A549 (cell line): ENCODE measurements at regions not wholly inside any gene's neighbourhood (a gene's known extent, or its start where the extent isn't known, plus 50 kb on each side); places are given as distances from the start of the nearest gene placed in this dataset.

Experiments
- ATAC-seq, 2 experiments: fragments of 200-7000 bp in 1 of 2; fragments of >200 bp in 1 of 2; cut with Nextera tagmentation in 1 of 2; cut with Tn5 transposase in 1 of 2; 3 replicates each; pipeline versions ENCODE4 v1.8.0 to v1.9.1; 2018 to 2020; ENCODE audit warnings: mild to moderate bottlenecking in 1 of 2, moderate library complexity in 1 of 2
- CTCF ChIA-PET: fragments of 300-600 bp; sonication (Branson Sonifier 250); formaldehyde crosslinking; extraction: SDS; loops from one replicate; lab custom pipeline; 2021; ENCODE audit warnings: antibody characterized with exemption, inconsistent platforms; lab: Yijun Ruan, JAX
- POLR2A ChIA-PET: fragments of 350-600 bp; formaldehyde crosslinking; extraction: SDS; loops from one replicate; lab custom pipeline; 2021; ENCODE audit warnings: antibody characterized with exemption, inconsistent platforms; lab: Yijun Ruan, JAX
- DNase-seq, 2 experiments: peaks; one replicate each; pipeline versions ENCODE4 v3.0.0 to v3.0.0-alpha.2; 2011 to 2016; ENCODE audit warnings: low read depth in 1 of 2, low spot score in 1 of 2
- FAIRE-seq: peaks from 2 replicates; lab custom pipeline; 2011; peaks lifted over from hg19 to GRCh38; lab: Jason Lieb, UNC
- H3K27ac ChIP-seq, 2 experiments: fragments of >200 bp; sonication (Bioruptor Twin); formaldehyde crosslinking; 3 replicates each; pipeline ENCODE4 v1.5.1; 2016 to 2017
- H3K4me1 ChIP-seq: fragments of >200 bp; sonication (Bioruptor Twin); formaldehyde crosslinking; 3 replicates; pipeline ENCODE4 v1.6.1; 2016
- H3K4me2 ChIP-seq: fragments of >200 bp; sonication (Bioruptor Twin); formaldehyde crosslinking; 3 replicates; pipeline ENCODE4 v1.6.1; 2016
- H3K4me3 ChIP-seq: fragments of >200 bp; sonication (Bioruptor Twin); formaldehyde crosslinking; 3 replicates; pipeline ENCODE4 v1.5.1; 2016
- H3K9me3 ChIP-seq: fragments of >200 bp; sonication (Bioruptor Twin); formaldehyde crosslinking; 3 replicates; pipeline ENCODE4 v1.6.1; 2016
- CEBPB ChIP-seq, 2 experiments: fragments of >200 bp in 1 of 2; sonication (Bioruptor Twin) in 1 of 2; formaldehyde crosslinking in 1 of 2; IDR thresholded peaks; 2 replicates each; pipeline ENCODE4 v1.6.1; 2012 to 2016
- CHD2 ChIP-seq: fragments of 150-350 bp; IDR thresholded peaks from 2 replicates; pipeline ENCODE4 v1.6.1; 2014; ENCODE audit warnings: low read length; ENCODE audit not compliant: partially characterized antibody
- FOSL2 ChIP-seq, 2 experiments: fragments of 450-650 bp in 1 of 2; fragments of >200 bp in 1 of 2; sonication (Bioruptor Twin) in 1 of 2; formaldehyde crosslinking; IDR thresholded peaks; 2 replicates each; pipeline versions ENCODE4 v1.5.0 to v1.6.1; 2016 to 2020; ENCODE audit warnings: mild to moderate bottlenecking in 1 of 2, moderate library complexity in 1 of 2
- FOXS1 ChIP-seq: fragments of 250-450 bp; sonication (Bioruptor Pico); IDR thresholded peaks from 2 replicates; pipeline ENCODE4 v1.5.0; 2020; ENCODE audit warnings: mild to moderate bottlenecking, moderate library complexity
- HOXB13 ChIP-seq: fragments of 250-450 bp; sonication (Bioruptor Pico); IDR thresholded peaks from 2 replicates; pipeline ENCODE4 v1.5.0; 2020; ENCODE audit warnings: low read depth, mild to moderate bottlenecking, moderate library complexity
- JUNB ChIP-seq: fragments of >200 bp; sonication (Bioruptor Twin); formaldehyde crosslinking; IDR thresholded peaks from 2 replicates; pipeline ENCODE4 v1.6.1; 2016
- MAFK ChIP-seq: fragments of 450-650 bp; IDR thresholded peaks from 2 replicates; pipeline ENCODE4 v1.6.1; 2014; ENCODE audit not compliant: partially characterized antibody
- MAX ChIP-seq: IDR thresholded peaks from 2 replicates; pipeline ENCODE4 v1.6.1; 2012
- NFE2L2 ChIP-seq: fragments of 150-350 bp; conservative IDR thresholded peaks from 2 replicates; pipeline ENCODE4 v1.6.1; 2014; ENCODE audit warnings: low read length
- NPAS2 ChIP-seq: fragments of 250-450 bp; sonication (Bioruptor Pico); IDR thresholded peaks from 2 replicates; pipeline ENCODE4 v1.8.0; 2022; ENCODE audit warnings: mild to moderate bottlenecking, moderate library complexity, borderline replicate concordance
- NR3C1 ChIP-seq: fragments of >200 bp; sonication (Bioruptor Twin); formaldehyde crosslinking; IDR thresholded peaks from 3 replicates; pipeline ENCODE4 v1.6.1; 2017
- POLR2AphosphoS2 ChIP-seq: conservative IDR thresholded peaks from 2 replicates; pipeline ENCODE4 v1.6.1; 2012; ENCODE audit warnings: low read length, improper control_type of control experiment, inconsistent platforms
- RAD21 ChIP-seq, 2 experiments: fragments of >200 bp in 1 of 2; sonication (Bioruptor Twin) in 1 of 2; formaldehyde crosslinking in 1 of 2; IDR thresholded peaks in 1 of 2; conservative IDR thresholded peaks in 1 of 2; 2 replicates in 1 of 2; 3 replicates in 1 of 2; pipeline ENCODE4 v1.6.1; 2012 to 2018; ENCODE audit warnings: inconsistent platforms in 1 of 2
- REST ChIP-seq: fragments of 200-600 bp; sonication (generic); IDR thresholded peaks from 2 replicates; pipeline ENCODE4 v1.6.1; 2016; ENCODE audit warnings: antibody characterized with exemption, mild to moderate bottlenecking, moderate library complexity
- SREBF2 ChIP-seq: fragments of 450-650 bp; IDR thresholded peaks from 2 replicates; pipeline ENCODE4 v1.6.1; 2014; ENCODE audit warnings: mild to moderate bottlenecking, moderate library complexity
- ZFP36 ChIP-seq: fragments of 450-650 bp; IDR thresholded peaks from 2 replicates; pipeline ENCODE4 v1.6.1; 2014; ENCODE audit warnings: borderline replicate concordance; ENCODE audit not compliant: partially characterized antibody
- WGBS: methylation state at CpG from one replicate; pipeline ENCODE4 v1.1.6; 2017; ENCODE audit errors: missing lambda C conversion rate; 5-methylcytosine and 5-hydroxymethylcytosine counted together
- TF ChIP-seq, protein P1 (sequence below): fragments of 450-650 bp; IDR thresholded peaks from 2 replicates; pipeline ENCODE4 v1.6.1; 2014; ENCODE audit warnings: antibody characterized with exemption
- TF ChIP-seq, protein P2 (sequence below): IDR thresholded peaks from 2 replicates; pipeline ENCODE4 v1.6.1; 2012; ENCODE audit warnings: low read depth, borderline replicate concordance

DNA sequence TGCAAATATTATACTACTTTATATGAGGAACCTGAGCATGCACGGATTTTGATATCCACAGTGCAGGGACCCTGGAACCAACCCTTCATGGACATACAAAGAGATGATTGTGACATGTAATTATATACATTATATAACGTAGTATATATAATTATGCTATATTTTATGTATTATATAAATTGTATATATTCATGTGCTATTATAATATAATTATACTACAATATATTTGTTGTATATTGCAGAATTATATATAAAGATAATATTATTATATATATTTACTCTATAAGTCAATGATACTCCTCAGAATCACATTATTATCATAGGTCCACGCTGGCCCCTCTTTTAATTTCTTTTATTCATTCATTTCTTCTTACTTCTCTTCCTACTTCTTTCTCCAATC, 70.9 kb downstream of the TNFSF18 start:
- Histone ChIP-seq H3K9me3 (no peaks in the 10 kb centered on the region), H3K4me2 (peak overlapping the region; percentile 69; the same call in 2 of the 3 replicates), H3K4me1 (peaks cover 42% of the 10 kb centered on the region), H3K27ac (peak overlapping the region in 1 of 2 experiments; percentile 78; a peak in 3 of 6 replicates), H3K4me3 (no peak overlapping the region)
- DNase-seq (no peak), ATAC-seq (no peak), FAIRE-seq (no peak)
- TF ChIP-seq FOXS1 (CRISPR knock-in tag) (no peak), POLR2AphosphoS2 (no peak), CHD2 (no peak), HOXB13 (no peak), NPAS2 (no peak), RAD21 (conservative IDR thresholded peaks at IDR 0.05 in 1 of 2, IDR thresholded peaks at IDR 0.05 in 1 of 2) (no peak), SREBF2 (no peak)
- TF ChIP-seq, protein P1, sequence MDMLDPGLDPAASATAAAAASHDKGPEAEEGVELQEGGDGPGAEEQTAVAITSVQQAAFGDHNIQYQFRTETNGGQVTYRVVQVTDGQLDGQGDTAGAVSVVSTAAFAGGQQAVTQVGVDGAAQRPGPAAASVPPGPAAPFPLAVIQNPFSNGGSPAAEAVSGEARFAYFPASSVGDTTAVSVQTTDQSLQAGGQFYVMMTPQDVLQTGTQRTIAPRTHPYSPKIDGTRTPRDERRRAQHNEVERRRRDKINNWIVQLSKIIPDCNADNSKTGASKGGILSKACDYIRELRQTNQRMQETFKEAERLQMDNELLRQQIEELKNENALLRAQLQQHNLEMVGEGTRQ: no peak
- ChIA-PET POLR2A (no interaction called here), CTCF (no interaction called here)
- WGBS: 57% methylated on average over 3 of the region's 3 CpGs

DNA sequence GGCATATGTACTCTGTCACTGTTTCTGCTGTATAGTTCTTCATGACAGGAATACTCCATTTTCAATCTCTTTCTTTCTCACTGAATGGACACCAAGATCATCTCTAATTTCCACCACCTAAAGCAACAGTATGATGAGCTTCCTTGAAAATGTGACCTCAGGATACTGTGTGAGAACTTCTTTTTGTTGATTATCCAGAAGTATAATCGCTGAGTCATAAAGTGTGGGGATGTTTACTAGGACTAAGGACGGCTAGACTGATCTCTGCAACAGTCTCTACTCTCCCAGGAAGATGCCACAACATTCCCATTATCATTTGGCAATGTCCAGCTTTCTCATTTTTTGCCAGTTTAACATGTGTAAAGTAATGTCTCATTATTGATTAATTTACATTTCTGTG, 70.3 kb downstream of the TNFSF18 start:
- ATAC-seq (peak; percentile 57 to 70; a peak in 4 of 6 replicates), DNase-seq (peak; percentile 18 to 80)

More for the DNA sequence above, 70.3 kb downstream of the TNFSF18 start:
- TF ChIP-seq CEBPB (IDR thresholded peaks at IDR 0.05): peak in 1 of 2 experiments; percentile 49; a peak in 1 of 4 replicates
- no peak for TF ChIP-seq NR3C1
- TF ChIP-seq MAFK: peak; percentile 96
- TF ChIP-seq ZFP36: no peak
- TF ChIP-seq NFE2L2: peak; percentile 76
- TF ChIP-seq FOSL2 (IDR thresholded peaks at IDR 0.05): no peak
- TF ChIP-seq FOSL2 (CRISPR knock-in tag; IDR thresholded peaks at IDR 0.05): peak; percentile 74
- TF ChIP-seq JUNB: 0 out of 2 replicates have a peak, but pooled peaks have one; percentile 37
- no peak for TF ChIP-seq REST
- TF ChIP-seq, protein P2, sequence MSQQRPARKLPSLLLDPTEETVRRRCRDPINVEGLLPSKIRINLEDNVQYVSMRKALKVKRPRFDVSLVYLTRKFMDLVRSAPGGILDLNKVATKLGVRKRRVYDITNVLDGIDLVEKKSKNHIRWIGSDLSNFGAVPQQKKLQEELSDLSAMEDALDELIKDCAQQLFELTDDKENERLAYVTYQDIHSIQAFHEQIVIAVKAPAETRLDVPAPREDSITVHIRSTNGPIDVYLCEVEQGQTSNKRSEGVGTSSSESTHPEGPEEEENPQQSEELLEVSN: no peak
- TF ChIP-seq MAX: peak; percentile 31; the same call in 1 of the 2 replicates
- TF ChIP-seq, all 56 proteins: peak for 6
- H3K27ac ChIP-seq: peak overlapping the region; percentile 62 to 78
- H3K4me1 ChIP-seq: peaks cover 39% of the 10 kb centered on the region
- H3K4me2 ChIP-seq: peak overlapping the region; percentile 69
- H3K4me3 ChIP-seq: no peak overlapping the region
- ChIA-PET CTCF (no interaction called here), POLR2A (interaction anchor here (0.7 kb wide), 1 partner anchor 10 kb away, joined by 3 read pairs; no protein-coding TSS in a partner anchor)
- FAIRE-seq: no peak
- WGBS: 5% methylated on average over 2 of the region's 2 CpGs
- H3K9me3 ChIP-seq: no peaks in the 10 kb centered on the region
